Activated CD4-positive, alpha-beta T cell treated with anti-CD3 and anti-CD28 coated beads, Interleukin-2, amount 10 ng/mL, durations not matched to agents 7 days and 5 days (primary cell): ENCODE measurements at regions not wholly inside any gene's neighbourhood (a gene's known extent, or its start where the extent isn't known, plus 50 kb on each side); places are given as distances from the start of the nearest gene placed in this dataset.
"Not testable (repeated sequence)": the region's sequence is repeated elsewhere in the genome, so short reads cannot be mapped to it uniquely, and the experiment has no call there.

Experiments
- CTCF ChIA-PET: fragments of 350-600 bp; sonication (Branson Sonifier 250); formaldehyde crosslinking; loops from one replicate; lab custom pipeline; 2021; ENCODE audit warnings: antibody characterized with exemption; lab: Charles Lee
- POLR2A ChIA-PET: fragments of 350-600 bp; sonication (Branson Sonifier 250); formaldehyde crosslinking; loops from one replicate; lab custom pipeline; 2021; ENCODE audit warnings: antibody characterized with exemption; lab: Charles Lee
- DNase-seq: peaks from one replicate; pipeline ENCODE4 v3.0.0-alpha.2; 2020
- H3K27ac Mint-ChIP-seq: one replicate; pipeline ENCODE4 v1.8.0; 2021; ENCODE audit warnings: mild to moderate bottlenecking, moderate library complexity, mixed read lengths
- H3K27me3 Mint-ChIP-seq: one replicate; pipeline ENCODE4 v1.8.0; 2021; ENCODE audit warnings: mixed read lengths
- H3K36me3 Mint-ChIP-seq: one replicate; pipeline ENCODE4 v1.8.0; 2021; ENCODE audit warnings: low read depth, mixed read lengths
- H3K4me1 Mint-ChIP-seq: one replicate; pipeline ENCODE4 v1.8.0; 2021; ENCODE audit warnings: mixed read lengths
- H3K4me3 Mint-ChIP-seq: one replicate; pipeline ENCODE4 v1.8.0; 2021; ENCODE audit warnings: mild to moderate bottlenecking, moderate library complexity, mixed read lengths
- H3K9me3 Mint-ChIP-seq: one replicate; pipeline ENCODE4 v1.8.0; 2021; ENCODE audit warnings: mixed read lengths

DNA sequence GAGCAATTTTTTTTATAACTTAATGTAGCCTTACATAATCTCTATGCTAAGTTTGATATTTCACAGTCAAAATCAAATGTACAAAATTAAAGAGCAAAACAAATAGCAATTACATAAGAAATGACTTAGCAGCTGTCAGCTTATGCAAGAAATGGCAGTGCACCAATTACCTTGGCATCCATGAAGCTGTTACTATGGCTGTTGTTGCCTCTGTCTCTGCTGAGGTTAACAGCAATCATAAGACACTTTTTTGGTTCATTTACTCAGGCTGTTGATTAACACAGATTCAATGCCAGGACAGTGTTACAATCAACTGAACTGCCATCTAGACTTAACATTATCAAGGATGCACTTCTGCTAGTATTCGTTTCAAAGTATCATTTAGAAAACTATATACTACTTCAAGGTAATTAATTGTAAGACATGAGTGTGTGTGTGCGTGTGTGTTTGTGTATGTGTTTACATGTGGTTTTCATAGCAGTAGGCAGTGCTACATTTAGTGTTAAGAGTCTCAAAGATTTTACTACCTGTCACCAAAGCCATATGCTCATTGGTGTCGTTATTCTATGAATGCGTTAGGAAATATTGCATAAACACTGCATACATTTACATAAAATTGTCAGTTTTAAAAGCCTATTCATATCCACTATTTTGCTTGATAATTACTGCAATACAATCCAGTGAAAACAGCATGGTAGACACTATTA, 1084.2 kb upstream of the COX7C start:
- H3K27me3 Mint-ChIP-seq, result no peaks in the 10 kb centered on the region
- no peaks in the 10 kb centered on the region for H3K4me1 Mint-ChIP-seq
- no peaks in the 10 kb centered on the region for H3K36me3 Mint-ChIP-seq
- no peaks in the 10 kb centered on the region for H3K9me3 Mint-ChIP-seq
- no peak for DNase-seq
- no peak overlapping the region for H3K27ac Mint-ChIP-seq
- no peak overlapping the region for H3K4me3 Mint-ChIP-seq
- ChIA-PET POLR2A (no interaction called here), CTCF (no interaction called here)

GRCh38 chr5:85538362-85538761, 1079.4 kb upstream of the COX7C start:
- no peaks in the 10 kb centered on the region for H3K4me1 Mint-ChIP-seq
- ChIA-PET POLR2A (no interaction called here), CTCF (no interaction called here)
- no peaks in the 10 kb centered on the region for H3K9me3 Mint-ChIP-seq
- no peak for DNase-seq
- no peaks in the 10 kb centered on the region for H3K27me3 Mint-ChIP-seq
- no peak overlapping the region for H3K4me3 Mint-ChIP-seq
- H3K27ac Mint-ChIP-seq, result no peak overlapping the region
- H3K36me3 Mint-ChIP-seq, result no peaks in the 10 kb centered on the region

- Mint-ChIP-seq H3K27me3 (no peaks in the 10 kb centered on the region), H3K27ac (no peak overlapping the region), H3K9me3 (peaks cover 8% of the 10 kb centered on the region), H3K36me3 (no peaks in the 10 kb centered on the region), H3K4me1 (no peaks in the 10 kb centered on the region), H3K4me3 (no peak overlapping the region)
- no peak for DNase-seq
- CTCF ChIA-PET, result no interaction called here
- POLR2A ChIA-PET, result no interaction called here
Observed at GRCh38 chr5:85545129-85545528, 1072.6 kb upstream of the COX7C start.

- no peak overlapping the region for H3K27ac Mint-ChIP-seq
- no peaks in the 10 kb centered on the region for H3K36me3 Mint-ChIP-seq
- no peak overlapping the region for H3K4me3 Mint-ChIP-seq
- ChIA-PET CTCF (no interaction called here), POLR2A (no interaction called here)
- peaks cover 11% of the 10 kb centered on the region for H3K9me3 Mint-ChIP-seq
- no peaks in the 10 kb centered on the region for H3K27me3 Mint-ChIP-seq
- H3K4me1 Mint-ChIP-seq, result no peaks in the 10 kb centered on the region
- DNase-seq, result no peak
Observed at GRCh38 chr5:85549229-85549628, 1068.5 kb upstream of the COX7C start.

DNA sequence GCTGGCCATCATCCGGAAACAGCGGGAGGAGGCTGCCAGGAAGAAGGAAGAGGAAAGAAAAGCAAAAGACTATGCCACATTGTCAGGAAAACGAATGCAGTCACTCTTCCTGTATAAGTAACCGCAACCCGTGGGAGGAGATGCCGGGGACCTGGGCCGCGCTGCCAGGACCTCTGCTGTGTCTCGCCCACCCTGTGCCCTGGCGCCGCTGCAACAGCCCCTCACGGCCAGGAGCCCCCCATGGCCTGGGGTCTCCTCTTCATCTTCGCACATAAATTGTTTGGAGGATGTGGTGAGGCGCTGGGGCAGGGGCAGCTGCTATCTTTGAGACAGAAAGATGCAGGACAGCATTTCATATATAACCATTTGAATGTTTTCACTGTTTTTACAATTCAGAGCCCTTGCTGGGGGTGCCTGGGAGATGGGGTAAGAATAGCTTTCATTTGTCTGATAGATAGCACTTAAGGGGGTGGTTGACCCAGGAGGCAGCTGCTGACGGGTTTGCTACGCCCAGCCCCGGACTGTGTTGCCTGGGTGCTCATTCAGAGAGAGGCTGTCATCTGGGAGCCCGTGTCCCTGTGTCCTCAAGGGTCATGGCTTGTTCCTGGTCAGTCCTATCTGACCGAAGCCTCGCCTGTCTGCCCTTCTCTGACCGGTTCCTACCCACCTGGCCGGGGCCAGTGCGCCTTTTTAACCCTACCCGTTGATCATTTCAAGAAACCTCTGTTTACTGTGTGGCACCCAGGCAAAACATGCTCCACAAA, 1067.7 kb upstream of the COX7C start:
- Mint-ChIP-seq H3K4me1 (no peaks in the 10 kb centered on the region), H3K4me3 (no peak overlapping the region), H3K36me3 (no peaks in the 10 kb centered on the region), H3K27me3 (no peaks in the 10 kb centered on the region), H3K27ac (no peak overlapping the region), H3K9me3 (peaks cover 11% of the 10 kb centered on the region)
- POLR2A ChIA-PET, result no interaction called here
- CTCF ChIA-PET, result no interaction called here
- DNase-seq, result no peak

DNA sequence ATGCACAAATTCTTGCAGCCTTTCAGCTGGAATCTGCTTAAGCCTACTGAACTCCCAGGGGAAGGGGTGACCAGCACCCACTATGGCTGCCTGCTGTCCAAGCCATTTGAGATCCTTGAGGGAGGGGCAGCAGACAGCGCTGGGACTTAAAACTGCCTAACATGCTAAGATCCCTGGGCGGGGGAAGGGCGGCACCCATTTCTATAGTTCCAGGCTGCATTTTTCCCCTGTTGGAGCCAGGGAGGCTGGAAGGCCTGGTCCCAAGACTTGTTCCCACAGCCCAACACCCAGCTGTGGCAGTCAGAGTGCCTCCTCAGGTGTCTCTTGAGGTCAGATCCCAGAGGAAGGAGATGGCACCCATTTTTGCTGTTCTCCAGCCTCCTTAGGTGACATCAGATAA, 1061.3 kb upstream of the COX7C start:
- Mint-ChIP-seq H3K4me1 (no peaks in the 10 kb centered on the region), H3K4me3 (no peak overlapping the region), H3K36me3 (no peaks in the 10 kb centered on the region), H3K27me3 (no peaks in the 10 kb centered on the region), H3K27ac (no peak overlapping the region), H3K9me3 (peaks cover 21% of the 10 kb centered on the region)
- CTCF ChIA-PET, result no interaction called here
- DNase-seq, result no peak
- POLR2A ChIA-PET, result no interaction called here

- ChIA-PET CTCF (no interaction called here), POLR2A (no interaction called here)
- H3K27me3 Mint-ChIP-seq, result no peaks in the 10 kb centered on the region
- no peaks in the 10 kb centered on the region for H3K36me3 Mint-ChIP-seq
- DNase-seq, result no peak
- no peaks in the 10 kb centered on the region for H3K9me3 Mint-ChIP-seq
- H3K4me1 Mint-ChIP-seq, result no peaks in the 10 kb centered on the region
- H3K27ac Mint-ChIP-seq, result no peak overlapping the region
- H3K4me3 Mint-ChIP-seq, result no peak overlapping the region
Observed at GRCh38 chr5:85576666-85577065, 1041.1 kb upstream of the COX7C start.

- H3K4me3 Mint-ChIP-seq, H3K36me3 Mint-ChIP-seq, POLR2A ChIA-PET, H3K27me3 Mint-ChIP-seq, H3K4me1 Mint-ChIP-seq, DNase-seq, CTCF ChIA-PET, H3K27ac Mint-ChIP-seq: not testable (repeated sequence)
- peaks cover 21% of the 10 kb centered on the region for H3K9me3 Mint-ChIP-seq
Observed at GRCh38 chr5:85587806-85588205, 1029.9 kb upstream of the COX7C start.

GRCh38 chr5:85588268-85588667, 1029.5 kb upstream of the COX7C start:
- H3K36me3 Mint-ChIP-seq, DNase-seq, H3K4me1 Mint-ChIP-seq, H3K27ac Mint-ChIP-seq, CTCF ChIA-PET, POLR2A ChIA-PET, H3K27me3 Mint-ChIP-seq, H3K4me3 Mint-ChIP-seq: not testable (repeated sequence)
- peaks cover 21% of the 10 kb centered on the region for H3K9me3 Mint-ChIP-seq

GRCh38 chr5:85590764-85591163, 1027.0 kb upstream of the COX7C start:
- ChIA-PET POLR2A (no interaction called here), CTCF (no interaction called here)
- no peak overlapping the region for H3K4me3 Mint-ChIP-seq
- peaks cover 16% of the 10 kb centered on the region for H3K9me3 Mint-ChIP-seq
- DNase-seq, result no peak
- H3K27ac Mint-ChIP-seq, result no peak overlapping the region
- H3K4me1 Mint-ChIP-seq, result no peaks in the 10 kb centered on the region
- H3K36me3 Mint-ChIP-seq, result no peaks in the 10 kb centered on the region
- no peaks in the 10 kb centered on the region for H3K27me3 Mint-ChIP-seq

GRCh38 chr5:85591311-85591710, 1026.4 kb upstream of the COX7C start:
- no peak for DNase-seq
- no peak overlapping the region for H3K27ac Mint-ChIP-seq
- H3K4me3 Mint-ChIP-seq, result no peak overlapping the region
- ChIA-PET POLR2A (no interaction called here), CTCF (no interaction called here)
- H3K27me3 Mint-ChIP-seq, result no peaks in the 10 kb centered on the region
- H3K9me3 Mint-ChIP-seq, result peaks cover 16% of the 10 kb centered on the region
- H3K4me1 Mint-ChIP-seq, result no peaks in the 10 kb centered on the region
- no peaks in the 10 kb centered on the region for H3K36me3 Mint-ChIP-seq

DNA sequence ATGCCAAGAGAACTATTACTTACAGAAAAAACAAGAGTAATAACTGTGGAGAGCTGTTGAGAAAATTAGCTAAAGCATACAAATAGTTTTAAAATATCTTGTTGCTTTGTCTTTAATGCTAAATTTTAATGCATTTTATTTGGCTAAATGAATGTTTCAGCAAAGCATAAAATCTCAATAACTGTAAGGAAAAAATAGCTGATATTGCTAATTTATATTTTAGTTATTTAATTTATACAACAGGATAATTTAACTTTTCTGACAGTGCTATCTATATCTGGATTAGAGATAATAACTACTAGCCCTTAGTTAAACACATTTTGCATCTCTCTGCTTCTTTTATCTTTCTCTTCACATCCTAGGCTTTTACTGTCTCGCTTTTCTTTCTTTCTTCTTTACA, 1014.9 kb upstream of the COX7C start:
- Mint-ChIP-seq H3K4me3 (no peak overlapping the region), H3K27ac (no peak overlapping the region)
- CTCF ChIA-PET, result no interaction called here

GRCh38 chr5:85604378-85604777, 1013.4 kb upstream of the COX7C start:
- Mint-ChIP-seq H3K27ac (no peak overlapping the region), H3K4me3 (no peak overlapping the region)
- CTCF ChIA-PET, result no interaction called here

More for the DNA sequence above, 1014.9 kb upstream of the COX7C start:
- Mint-ChIP-seq H3K27me3 (no peaks in the 10 kb centered on the region), H3K36me3 (no peaks in the 10 kb centered on the region), H3K9me3 (no peaks in the 10 kb centered on the region), H3K4me1 (no peaks in the 10 kb centered on the region)
- POLR2A ChIA-PET, result no interaction called here
- DNase-seq, result no peak

GRCh38 chr5:85604786-85605185, 1013.0 kb upstream of the COX7C start:
- Mint-ChIP-seq H3K27me3 (no peaks in the 10 kb centered on the region), H3K4me1 (no peaks in the 10 kb centered on the region), H3K27ac (no peak overlapping the region), H3K36me3 (no peaks in the 10 kb centered on the region), H3K4me3 (no peak overlapping the region), H3K9me3 (peaks cover 2% of the 10 kb centered on the region)
- POLR2A ChIA-PET, result no interaction called here
- DNase-seq, result no peak
- CTCF ChIA-PET, result no interaction called here

More at GRCh38 chr5:85604378-85604777, 1013.4 kb upstream of the COX7C start:
- Mint-ChIP-seq H3K36me3 (no peaks in the 10 kb centered on the region), H3K9me3 (peaks cover 2% of the 10 kb centered on the region), H3K4me1 (no peaks in the 10 kb centered on the region), H3K27me3 (no peaks in the 10 kb centered on the region)
- DNase-seq, result no peak
- POLR2A ChIA-PET, result no interaction called here
